ENCODE measurements at regions not wholly inside any gene's neighbourhood (a gene's known extent, or its start where the extent isn't known, plus 50 kb on each side); places are given as distances from the start of the nearest gene placed in this dataset.
"Not testable (repeated sequence)": the region's sequence is repeated elsewhere in the genome, so short reads cannot be mapped to it uniquely, and the experiment has no call there.

DNA sequence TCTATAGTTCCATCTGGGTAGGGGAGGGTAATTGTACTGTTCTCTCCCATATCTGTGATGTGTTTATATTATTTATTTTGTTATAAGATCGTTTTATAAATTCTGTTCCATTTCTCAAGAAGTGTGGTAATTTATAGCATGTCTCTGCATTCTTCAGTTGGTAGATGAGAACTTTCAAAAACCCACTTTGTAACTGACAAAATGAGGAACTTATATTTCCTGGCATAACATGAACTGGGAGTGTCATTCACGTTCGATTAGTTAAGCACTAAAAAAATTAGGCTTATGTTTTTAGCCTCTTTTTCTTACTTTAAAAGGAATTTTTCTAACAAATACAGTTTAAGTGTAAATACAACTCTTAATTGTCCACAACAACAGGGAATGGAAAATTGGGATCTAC is 230.8 kb downstream of the CGGBP1 start:
- H3K9ac ChIP-seq (ENCODE audit: low read depth, low read length) = no peak overlapping the region
- no peaks in the 10 kb centered on the region for H3K27me3 ChIP-seq (ENCODE audit: control insufficient read depth, insufficient read depth, low read length)
- no peak overlapping the region for H3K27ac ChIP-seq (ENCODE audit: low read depth, low read length)
- no peak overlapping the region for H3K4me3 ChIP-seq (ENCODE audit: low read depth, low read length)
- H3K9me3 ChIP-seq (ENCODE audit: control insufficient read depth, insufficient read depth, low read length) = no peaks in the 10 kb centered on the region
- H3K4me1 ChIP-seq (ENCODE audit: control insufficient read depth, insufficient read depth, low read length) = no peaks in the 10 kb centered on the region
- no peaks in the 10 kb centered on the region for H3K36me3 ChIP-seq (ENCODE audit: control insufficient read depth, insufficient read depth, low read length)

DNA sequence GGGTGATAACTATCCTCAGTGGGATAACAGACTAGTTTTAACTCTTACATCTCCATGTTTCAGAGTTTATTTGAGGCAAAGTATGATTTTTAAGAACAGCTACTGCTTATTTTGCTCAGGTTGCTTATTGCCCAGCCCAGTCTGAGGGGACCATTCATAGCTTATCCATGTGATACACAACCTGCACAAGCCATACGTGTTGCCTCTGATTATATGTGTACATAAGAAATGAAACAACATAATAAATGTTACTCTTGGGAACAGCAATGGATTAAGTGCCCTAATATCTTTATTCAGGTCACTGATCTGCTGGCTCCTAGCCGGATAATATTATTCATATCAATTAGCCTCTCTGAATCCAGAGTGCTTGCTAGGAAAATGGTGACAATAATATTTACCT is 236.2 kb downstream of the CGGBP1 start:
- no peaks in the 10 kb centered on the region for H3K36me3 ChIP-seq (ENCODE audit: control insufficient read depth, insufficient read depth, low read length)
- H3K27me3 ChIP-seq (ENCODE audit: control insufficient read depth, insufficient read depth, low read length) = no peaks in the 10 kb centered on the region
- no peak overlapping the region for H3K27ac ChIP-seq (ENCODE audit: low read depth, low read length)
- H3K9ac ChIP-seq (ENCODE audit: low read depth, low read length) = no peak overlapping the region
- no peaks in the 10 kb centered on the region for H3K4me1 ChIP-seq (ENCODE audit: control insufficient read depth, insufficient read depth, low read length)
- no peaks in the 10 kb centered on the region for H3K9me3 ChIP-seq (ENCODE audit: control insufficient read depth, insufficient read depth, low read length)
- no peak overlapping the region for H3K4me3 ChIP-seq (ENCODE audit: low read depth, low read length)

GRCh38 chr3:87813503-87813902 is 245.3 kb downstream of the CGGBP1 start:
- H3K27ac ChIP-seq (ENCODE audit: low read depth, low read length); H3K36me3 ChIP-seq (ENCODE audit: control insufficient read depth, insufficient read depth, low read length); H3K9me3 ChIP-seq (ENCODE audit: control insufficient read depth, insufficient read depth, low read length); H3K9ac ChIP-seq (ENCODE audit: low read depth, low read length); H3K27me3 ChIP-seq (ENCODE audit: control insufficient read depth, insufficient read depth, low read length); H3K4me3 ChIP-seq (ENCODE audit: low read depth, low read length); H3K4me1 ChIP-seq (ENCODE audit: control insufficient read depth, insufficient read depth, low read length): not testable (repeated sequence)

GRCh38 chr3:87811953-87812352 is 246.9 kb downstream of the CGGBP1 start:
- Histone ChIP-seq H3K4me3 (ENCODE audit: low read depth, low read length) (no peak overlapping the region), H3K9ac (ENCODE audit: low read depth, low read length) (no peak overlapping the region), H3K36me3 (ENCODE audit: control insufficient read depth, insufficient read depth, low read length) (no peaks in the 10 kb centered on the region), H3K9me3 (ENCODE audit: control insufficient read depth, insufficient read depth, low read length) (peaks cover 7% of the 10 kb centered on the region), H3K4me1 (ENCODE audit: control insufficient read depth, insufficient read depth, low read length) (no peaks in the 10 kb centered on the region; the same call in 1 of the 2 replicates), H3K27me3 (ENCODE audit: control insufficient read depth, insufficient read depth, low read length) (no peaks in the 10 kb centered on the region), H3K27ac (ENCODE audit: low read depth, low read length) (no peak overlapping the region)

DNA sequence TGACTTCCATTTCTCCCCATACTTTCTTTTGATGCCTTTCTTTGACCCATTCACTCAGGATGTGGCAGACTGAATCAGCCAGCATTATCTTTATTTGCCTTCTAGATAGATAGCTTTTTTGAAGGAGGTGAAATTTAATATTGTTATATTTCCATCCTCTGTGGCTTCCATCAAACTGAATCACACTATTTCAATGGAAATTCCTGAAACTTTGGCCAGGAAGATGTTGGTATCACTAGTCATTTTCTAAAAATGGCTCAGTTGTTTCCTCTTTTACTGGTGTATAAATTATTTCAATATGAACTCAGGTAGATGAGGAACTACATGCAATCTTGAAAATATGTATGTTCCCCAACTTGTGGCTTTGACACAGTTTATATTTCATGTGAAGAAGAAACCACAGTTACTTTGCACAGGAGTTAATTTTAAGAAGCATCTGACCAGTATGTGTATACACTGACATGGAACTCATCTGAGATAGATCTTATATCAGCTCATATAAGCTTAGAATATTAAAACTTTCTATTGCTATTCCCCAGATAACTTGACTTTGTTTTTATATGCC is 248.3 kb downstream of the CGGBP1 start:
- H3K27ac ChIP-seq (ENCODE audit: low read depth, low read length) = no peak overlapping the region
- no peaks in the 10 kb centered on the region for H3K4me1 ChIP-seq (ENCODE audit: control insufficient read depth, insufficient read depth, low read length)
- no peaks in the 10 kb centered on the region for H3K27me3 ChIP-seq (ENCODE audit: control insufficient read depth, insufficient read depth, low read length)
- no peak overlapping the region for H3K9ac ChIP-seq (ENCODE audit: low read depth, low read length)
- no peak overlapping the region for H3K4me3 ChIP-seq (ENCODE audit: low read depth, low read length)
- H3K36me3 ChIP-seq (ENCODE audit: control insufficient read depth, insufficient read depth, low read length) = no peaks in the 10 kb centered on the region
- peaks cover 7% of the 10 kb centered on the region for H3K9me3 ChIP-seq (ENCODE audit: control insufficient read depth, insufficient read depth, low read length)

DNA sequence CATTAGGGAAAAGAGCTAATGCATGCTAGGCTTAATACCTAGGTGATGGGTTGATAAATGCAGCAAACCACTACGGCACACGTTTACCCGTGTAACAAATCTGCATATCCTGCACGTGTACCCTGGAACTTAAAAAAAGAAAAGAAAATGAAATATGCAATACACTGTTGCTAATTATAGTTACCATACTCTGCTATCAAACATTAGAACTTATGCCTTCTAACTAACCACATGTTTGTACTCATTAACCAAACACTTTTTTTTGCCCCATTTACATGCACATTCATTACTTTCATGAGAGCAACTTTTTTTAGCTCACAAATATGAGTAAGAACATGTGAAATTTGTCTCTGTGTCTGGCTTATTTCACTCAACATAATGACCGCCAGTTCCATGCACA is 253.1 kb downstream of the CGGBP1 start:
- Histone ChIP-seq H3K9ac (ENCODE audit: low read depth, low read length) (no peak overlapping the region), H3K27me3 (ENCODE audit: control insufficient read depth, insufficient read depth, low read length) (no peaks in the 10 kb centered on the region), H3K9me3 (ENCODE audit: control insufficient read depth, insufficient read depth, low read length) (no peaks in the 10 kb centered on the region)

DNA sequence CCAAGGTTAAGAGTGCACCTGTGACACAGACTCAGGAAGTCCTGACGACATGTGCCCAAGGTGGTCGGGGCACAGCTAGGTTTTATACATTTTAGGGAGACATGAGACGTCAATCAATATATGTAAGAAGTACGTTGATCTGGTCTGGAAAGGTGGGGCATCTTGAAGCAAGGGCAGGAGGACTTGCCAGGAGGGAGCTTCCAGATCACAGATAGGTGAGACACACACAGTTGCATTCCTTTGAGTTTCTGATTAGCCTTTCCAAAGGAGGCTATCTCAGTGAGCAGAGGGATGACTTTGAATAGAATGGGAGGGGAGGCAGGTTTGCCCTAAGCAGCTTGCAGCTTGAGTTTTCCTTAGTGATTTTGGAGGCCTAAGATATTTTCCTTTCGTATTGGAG is 257.4 kb downstream of the CGGBP1 start:
- no peaks in the 10 kb centered on the region for H3K27me3 ChIP-seq (ENCODE audit: control insufficient read depth, insufficient read depth, low read length)
- no peaks in the 10 kb centered on the region for H3K9me3 ChIP-seq (ENCODE audit: control insufficient read depth, insufficient read depth, low read length)
- no peaks in the 10 kb centered on the region for H3K36me3 ChIP-seq (ENCODE audit: control insufficient read depth, insufficient read depth, low read length)
- H3K4me1 ChIP-seq (ENCODE audit: control insufficient read depth, insufficient read depth, low read length) = peaks cover 10% of the 10 kb centered on the region
- no peak overlapping the region for H3K4me3 ChIP-seq (ENCODE audit: low read depth, low read length)
- no peak overlapping the region for H3K9ac ChIP-seq (ENCODE audit: low read depth, low read length)
- no peak overlapping the region for H3K27ac ChIP-seq (ENCODE audit: low read depth, low read length)

More for the DNA sequence above, 253.1 kb downstream of the CGGBP1 start:
- Histone ChIP-seq H3K4me1 (ENCODE audit: control insufficient read depth, insufficient read depth, low read length) (peaks cover 4% of the 10 kb centered on the region), H3K27ac (ENCODE audit: low read depth, low read length) (no peak overlapping the region), H3K4me3 (ENCODE audit: low read depth, low read length) (no peak overlapping the region), H3K36me3 (ENCODE audit: control insufficient read depth, insufficient read depth, low read length) (no peaks in the 10 kb centered on the region)

DNA sequence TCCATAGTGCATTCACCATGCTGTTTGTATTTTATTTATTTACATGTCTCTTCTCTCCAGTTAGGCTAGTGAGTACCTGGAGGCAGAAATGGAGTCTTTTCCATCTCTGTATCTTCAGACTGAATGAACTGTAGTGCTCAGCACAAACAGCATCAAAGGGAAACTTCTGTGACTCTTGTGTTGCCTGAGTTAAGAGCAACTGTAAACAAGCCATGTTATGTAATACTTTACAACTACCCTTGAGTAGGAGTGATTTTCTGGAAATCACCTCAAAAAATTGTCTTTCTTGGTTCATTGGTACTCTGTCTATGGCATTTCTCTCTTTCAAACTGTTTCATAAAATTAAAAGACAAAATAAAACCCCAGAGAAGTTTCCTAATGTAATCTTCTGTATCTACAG is 258.3 kb downstream of the CGGBP1 start:
- Histone ChIP-seq H3K27me3 (ENCODE audit: control insufficient read depth, insufficient read depth, low read length) (no peaks in the 10 kb centered on the region), H3K9ac (ENCODE audit: low read depth, low read length) (no peak overlapping the region), H3K9me3 (ENCODE audit: control insufficient read depth, insufficient read depth, low read length) (no peaks in the 10 kb centered on the region)

GRCh38 chr3:87798567-87798947 is 260.2 kb downstream of the CGGBP1 start:
- no peaks in the 10 kb centered on the region for H3K9me3 ChIP-seq (ENCODE audit: control insufficient read depth, insufficient read depth, low read length)
- no peak overlapping the region for H3K4me3 ChIP-seq (ENCODE audit: low read depth, low read length)
- no peak overlapping the region for H3K27ac ChIP-seq (ENCODE audit: low read depth, low read length)
- H3K9ac ChIP-seq (ENCODE audit: low read depth, low read length) = no peak overlapping the region
- peaks cover 11% of the 10 kb centered on the region for H3K27me3 ChIP-seq (ENCODE audit: control insufficient read depth, insufficient read depth, low read length)
- H3K4me1 ChIP-seq (ENCODE audit: control insufficient read depth, insufficient read depth, low read length) = peaks cover 10% of the 10 kb centered on the region
- H3K36me3 ChIP-seq (ENCODE audit: control insufficient read depth, insufficient read depth, low read length) = no peaks in the 10 kb centered on the region

More for the DNA sequence above, 258.3 kb downstream of the CGGBP1 start:
- Histone ChIP-seq H3K27ac (ENCODE audit: low read depth, low read length) (no peak overlapping the region), H3K4me3 (ENCODE audit: low read depth, low read length) (no peak overlapping the region), H3K36me3 (ENCODE audit: control insufficient read depth, insufficient read depth, low read length) (no peaks in the 10 kb centered on the region), H3K4me1 (ENCODE audit: control insufficient read depth, insufficient read depth, low read length) (peaks cover 10% of the 10 kb centered on the region)

- no peak overlapping the region for H3K27ac ChIP-seq (ENCODE audit: low read depth, low read length)
- no peak overlapping the region for H3K9ac ChIP-seq (ENCODE audit: low read depth, low read length)
- H3K4me3 ChIP-seq (ENCODE audit: low read depth, low read length) = no peak overlapping the region
- no peaks in the 10 kb centered on the region for H3K36me3 ChIP-seq (ENCODE audit: control insufficient read depth, insufficient read depth, low read length)
- H3K27me3 ChIP-seq (ENCODE audit: control insufficient read depth, insufficient read depth, low read length) = peaks cover 16% of the 10 kb centered on the region
- no peaks in the 10 kb centered on the region for H3K9me3 ChIP-seq (ENCODE audit: control insufficient read depth, insufficient read depth, low read length)
- peaks cover 10% of the 10 kb centered on the region for H3K4me1 ChIP-seq (ENCODE audit: control insufficient read depth, insufficient read depth, low read length)
Observed at GRCh38 chr3:87797872-87798566, 260.8 kb downstream of the CGGBP1 start.

DNA sequence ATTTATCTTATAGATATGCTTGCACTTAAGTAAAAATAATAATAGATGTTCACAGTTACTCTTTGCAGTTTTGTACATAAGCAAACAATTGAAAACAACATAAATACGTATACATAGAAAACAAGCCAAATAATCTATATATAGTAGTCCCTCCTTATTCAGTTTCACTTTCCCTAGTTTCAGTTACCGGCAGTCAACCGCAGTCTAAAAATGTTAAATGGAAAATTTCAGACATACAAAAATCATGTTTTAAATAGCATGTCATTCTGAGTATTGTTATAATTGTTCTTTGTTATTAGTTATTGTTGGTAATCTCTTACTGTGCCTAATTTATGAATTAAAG is 262.0 kb downstream of the CGGBP1 start:
- no peak overlapping the region for H3K27ac ChIP-seq (ENCODE audit: low read depth, low read length)
- no peak overlapping the region for H3K9ac ChIP-seq (ENCODE audit: low read depth, low read length)
- peaks cover 28% of the 10 kb centered on the region for H3K27me3 ChIP-seq (ENCODE audit: control insufficient read depth, insufficient read depth, low read length)
- H3K36me3 ChIP-seq (ENCODE audit: control insufficient read depth, insufficient read depth, low read length) = no peaks in the 10 kb centered on the region
- no peak overlapping the region for H3K4me3 ChIP-seq (ENCODE audit: low read depth, low read length)
- H3K9me3 ChIP-seq (ENCODE audit: control insufficient read depth, insufficient read depth, low read length) = no peaks in the 10 kb centered on the region
- peaks cover 10% of the 10 kb centered on the region for H3K4me1 ChIP-seq (ENCODE audit: control insufficient read depth, insufficient read depth, low read length)
